NCI-H2196 (cell line): ENCODE measurements at regions not wholly inside any gene's neighbourhood (a gene's known extent, or its start where the extent isn't known, plus 50 kb on each side); places are given as distances from the start of the nearest gene placed in this dataset.
"Not testable (repeated sequence)": the region's sequence is repeated elsewhere in the genome, so short reads cannot be mapped to it uniquely, and the experiment has no call there.

Source experiments
- DNase-seq: peaks from one replicate; lab custom pipeline; 2025; ENCODE audit not compliant: unreplicated experiment; lab: John Stamatoyannopoulos, UW

- DNase-seq: no peak
Observed at GRCh38 chr1:103353391-103353790, 172.1 kb upstream of the RNPC3 start.

GRCh38 chr1:103348136-103348535 lies 177.4 kb upstream of the RNPC3 start:
- no peak for DNase-seq

- DNase-seq: no peak
Observed at GRCh38 chr1:103344930-103345329, 180.6 kb upstream of the RNPC3 start.

- no peak for DNase-seq
Observed at GRCh38 chr1:103341377-103341880, 184.1 kb upstream of the RNPC3 start.

GRCh38 chr1:103337779-103338178 lies 187.7 kb upstream of the RNPC3 start:
- DNase-seq: no peak

- DNase-seq: no peak
Observed at GRCh38 chr1:103336408-103336807, 189.1 kb upstream of the RNPC3 start.

- DNase-seq: no peak
Observed at GRCh38 chr1:103333141-103333540, 192.4 kb upstream of the RNPC3 start.

GRCh38 chr1:103327054-103327719 lies 198.3 kb upstream of the RNPC3 start:
- no peak for DNase-seq

GRCh38 chr1:103326595-103326994 lies 198.9 kb upstream of the RNPC3 start:
- DNase-seq: no peak

GRCh38 chr1:103309786-103310185 lies 201.5 kb upstream of the COL11A1 start:
- no peak for DNase-seq

- no peak for DNase-seq
Observed at GRCh38 chr1:103307751-103308150, 199.4 kb upstream of the COL11A1 start.

GRCh38 chr1:103283841-103284669 lies 175.7 kb upstream of the COL11A1 start:
- DNase-seq: no peak

- DNase-seq: no peak
Observed at GRCh38 chr1:103283371-103283770, 175.0 kb upstream of the COL11A1 start.

- DNase-seq: no peak
Observed at GRCh38 chr1:103275725-103276124, 167.4 kb upstream of the COL11A1 start.

- no peak for DNase-seq
Observed at GRCh38 chr1:103274886-103275285, 166.6 kb upstream of the COL11A1 start.

- no peak for DNase-seq
Observed at GRCh38 chr1:103273106-103273505, 164.8 kb upstream of the COL11A1 start.

GRCh38 chr1:103271471-103271870 lies 163.1 kb upstream of the COL11A1 start:
- not testable (repeated sequence) for DNase-seq

GRCh38 chr1:103267893-103268292 lies 159.6 kb upstream of the COL11A1 start:
- no peak for DNase-seq

GRCh38 chr1:103267266-103267665 lies 158.9 kb upstream of the COL11A1 start:
- DNase-seq: no peak

GRCh38 chr1:103266036-103266435 lies 157.7 kb upstream of the COL11A1 start:
- DNase-seq: no peak

GRCh38 chr1:103265551-103265950 lies 157.2 kb upstream of the COL11A1 start:
- DNase-seq: no peak

GRCh38 chr1:103259982-103260381 lies 151.7 kb upstream of the COL11A1 start:
- no peak for DNase-seq
